ENCODE measurements at regions not wholly inside any gene's neighbourhood (a gene's known extent, or its start where the extent isn't known, plus 50 kb on each side); places are given as distances from the start of the nearest gene placed in this dataset.
A peak's percentile ranks its signal among the peaks of the same experiment; 100 is the strongest.

DNA sequence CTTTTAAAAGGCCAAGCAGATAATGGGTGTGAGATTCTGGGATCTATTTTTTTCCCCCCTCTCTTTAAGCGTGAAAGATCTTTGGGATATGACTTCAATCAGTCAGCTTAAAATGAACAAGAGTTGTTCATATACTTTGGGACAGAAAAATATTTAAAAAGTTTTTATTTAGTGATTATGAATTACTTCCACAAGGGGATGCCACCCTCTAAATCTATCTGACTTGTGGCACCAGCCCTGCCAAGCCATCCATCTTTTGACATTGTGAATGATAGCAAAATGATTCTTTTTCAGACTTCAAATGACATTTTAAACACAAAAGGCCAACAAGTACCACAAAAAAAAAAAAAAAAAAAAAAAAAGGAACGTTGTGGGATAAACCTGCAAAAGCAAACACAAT, 111.0 kb upstream of the HMHB1 start:
- Histone ChIP-seq H3K27ac (no peak overlapping the region), H3K36me3 (ENCODE audit: insufficient read depth) (no peaks in the 10 kb centered on the region), H3K4me1 (ENCODE audit: low read depth, poor library complexity, severe bottlenecking) (peaks cover 42% of the 10 kb centered on the region), H3K4me2 (no peak overlapping the region), H3K27me3 (ENCODE audit: insufficient read depth, low read depth) (no peaks in the 10 kb centered on the region), H4K20me1 (ENCODE audit: insufficient read depth) (no peaks in the 10 kb centered on the region), H3K4me3 (IDR thresholded peaks at IDR 0.05; ENCODE audit: insufficient read depth, low read depth, low read length) (no peak overlapping the region), H3K79me2 (ENCODE audit: insufficient read depth, low read depth) (no peaks in the 10 kb centered on the region), H2AFZ (ENCODE audit: low read depth) (no peak overlapping the region), H3K9ac (no peak overlapping the region)
- TF ChIP-seq, protein P1, sequence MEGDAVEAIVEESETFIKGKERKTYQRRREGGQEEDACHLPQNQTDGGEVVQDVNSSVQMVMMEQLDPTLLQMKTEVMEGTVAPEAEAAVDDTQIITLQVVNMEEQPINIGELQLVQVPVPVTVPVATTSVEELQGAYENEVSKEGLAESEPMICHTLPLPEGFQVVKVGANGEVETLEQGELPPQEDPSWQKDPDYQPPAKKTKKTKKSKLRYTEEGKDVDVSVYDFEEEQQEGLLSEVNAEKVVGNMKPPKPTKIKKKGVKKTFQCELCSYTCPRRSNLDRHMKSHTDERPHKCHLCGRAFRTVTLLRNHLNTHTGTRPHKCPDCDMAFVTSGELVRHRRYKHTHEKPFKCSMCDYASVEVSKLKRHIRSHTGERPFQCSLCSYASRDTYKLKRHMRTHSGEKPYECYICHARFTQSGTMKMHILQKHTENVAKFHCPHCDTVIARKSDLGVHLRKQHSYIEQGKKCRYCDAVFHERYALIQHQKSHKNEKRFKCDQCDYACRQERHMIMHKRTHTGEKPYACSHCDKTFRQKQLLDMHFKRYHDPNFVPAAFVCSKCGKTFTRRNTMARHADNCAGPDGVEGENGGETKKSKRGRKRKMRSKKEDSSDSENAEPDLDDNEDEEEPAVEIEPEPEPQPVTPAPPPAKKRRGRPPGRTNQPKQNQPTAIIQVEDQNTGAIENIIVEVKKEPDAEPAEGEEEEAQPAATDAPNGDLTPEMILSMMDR (conservative IDR thresholded peaks at IDR 0.05; ENCODE audit: low read depth, low read length), result no peak

DNA sequence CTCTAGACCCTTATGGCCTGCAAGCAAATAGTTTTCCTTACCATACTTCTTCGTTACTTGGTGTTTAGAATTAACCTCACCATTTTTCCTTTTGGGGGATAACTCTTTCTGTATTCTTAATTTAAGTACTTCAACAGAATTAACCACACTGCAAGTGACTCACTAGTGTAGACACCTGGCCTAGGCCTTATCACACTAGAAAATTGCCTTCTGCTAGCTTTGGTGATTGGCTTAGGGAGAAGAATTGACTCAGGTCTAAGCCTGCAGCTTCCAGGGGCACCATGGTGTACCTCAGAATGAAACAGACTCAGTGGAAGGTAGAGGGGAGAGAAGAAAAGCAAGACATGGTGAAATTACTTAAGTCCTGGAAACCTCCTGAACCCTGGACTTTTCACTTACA, 112.8 kb upstream of the HMHB1 start:
- Histone ChIP-seq H4K20me1 (ENCODE audit: insufficient read depth) (no peaks in the 10 kb centered on the region), H3K27ac (peak overlapping the region; percentile 53), H3K4me3 (IDR thresholded peaks at IDR 0.05; ENCODE audit: insufficient read depth, low read depth, low read length) (no peak overlapping the region)

DNA sequence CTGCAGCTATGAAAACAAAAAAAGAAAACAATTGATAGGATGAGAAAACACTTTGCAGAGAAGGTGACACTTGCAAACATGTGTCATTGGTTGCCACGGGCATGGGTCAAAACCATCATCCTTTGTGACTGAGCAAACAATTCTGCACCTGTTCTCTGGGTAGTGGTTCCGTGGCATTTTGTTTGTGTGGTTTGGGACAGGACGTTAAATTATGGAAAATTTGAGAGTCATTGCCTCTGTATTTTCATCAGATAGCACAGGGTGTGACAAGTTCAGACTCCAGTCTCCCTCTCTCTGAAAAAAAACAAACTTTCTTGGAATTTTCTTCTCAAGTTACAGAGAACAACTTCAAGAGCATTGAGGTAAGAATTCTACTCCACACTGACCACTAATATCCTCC, 113.4 kb upstream of the HMHB1 start:
- no peaks in the 10 kb centered on the region for H4K20me1 ChIP-seq (ENCODE audit: insufficient read depth)
- H3K27ac ChIP-seq, result peak overlapping the region; percentile 53
- H3K27me3 ChIP-seq (ENCODE audit: insufficient read depth, low read depth), result no peaks in the 10 kb centered on the region
- TF ChIP-seq, protein P1 (conservative IDR thresholded peaks at IDR 0.05; ENCODE audit: low read depth, low read length), result no peak
- H2AFZ ChIP-seq (ENCODE audit: low read depth), result peak overlapping the region; percentile 28; the same call in 1 of the 2 replicates
- no peak overlapping the region for H3K9ac ChIP-seq
- no peaks in the 10 kb centered on the region for H3K36me3 ChIP-seq (ENCODE audit: insufficient read depth)
- H3K79me2 ChIP-seq (ENCODE audit: insufficient read depth, low read depth), result no peaks in the 10 kb centered on the region
- H3K4me3 ChIP-seq (IDR thresholded peaks at IDR 0.05; ENCODE audit: insufficient read depth, low read depth, low read length), result no peak overlapping the region
- peak overlapping the region; percentile 53 for H3K4me2 ChIP-seq
- H3K4me1 ChIP-seq (ENCODE audit: low read depth, poor library complexity, severe bottlenecking), result peaks cover 67% of the 10 kb centered on the region

More for the DNA sequence above, 112.8 kb upstream of the HMHB1 start:
- peak overlapping the region; percentile 28; the same call in 1 of the 2 replicates for H2AFZ ChIP-seq (ENCODE audit: low read depth)
- no peaks in the 10 kb centered on the region for H3K36me3 ChIP-seq (ENCODE audit: insufficient read depth)
- H3K4me2 ChIP-seq, result peak overlapping the region; percentile 53
- no peak overlapping the region for H3K9ac ChIP-seq
- H3K4me1 ChIP-seq (ENCODE audit: low read depth, poor library complexity, severe bottlenecking), result peaks cover 61% of the 10 kb centered on the region
- no peaks in the 10 kb centered on the region for H3K79me2 ChIP-seq (ENCODE audit: insufficient read depth, low read depth)
- TF ChIP-seq, protein P1 (conservative IDR thresholded peaks at IDR 0.05; ENCODE audit: low read depth, low read length), result no peak
- no peaks in the 10 kb centered on the region for H3K27me3 ChIP-seq (ENCODE audit: insufficient read depth, low read depth)

DNA sequence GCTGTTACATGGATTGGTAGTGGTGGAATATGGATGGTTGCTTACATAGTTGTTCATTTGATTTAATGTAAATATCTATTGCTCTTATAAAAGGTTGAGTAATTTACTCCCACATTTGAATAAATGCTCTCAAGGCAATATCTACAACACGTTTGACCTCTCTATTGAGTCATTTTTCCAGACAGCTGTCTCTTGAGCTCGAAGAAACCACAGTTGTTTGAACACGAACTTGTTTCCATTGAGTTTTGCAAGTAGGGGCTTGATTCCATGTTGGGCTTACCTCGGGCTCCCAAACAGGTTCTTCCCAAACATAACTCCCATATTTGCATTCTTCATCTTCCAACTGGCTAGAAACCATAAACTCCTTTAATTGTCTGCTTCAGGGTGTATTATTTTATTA, 115.0 kb upstream of the HMHB1 start:
- H3K79me2 ChIP-seq (ENCODE audit: insufficient read depth, low read depth), result no peaks in the 10 kb centered on the region
- TF ChIP-seq, protein P1 (conservative IDR thresholded peaks at IDR 0.05; ENCODE audit: low read depth, low read length), result no peak
- H4K20me1 ChIP-seq (ENCODE audit: insufficient read depth), result no peaks in the 10 kb centered on the region
- H3K36me3 ChIP-seq (ENCODE audit: insufficient read depth), result no peaks in the 10 kb centered on the region
- no peak overlapping the region for H3K4me3 ChIP-seq (IDR thresholded peaks at IDR 0.05; ENCODE audit: insufficient read depth, low read depth, low read length)
- H2AFZ ChIP-seq (ENCODE audit: low read depth), result no peak overlapping the region
- H3K27ac ChIP-seq, result no peak overlapping the region
- no peaks in the 10 kb centered on the region for H3K27me3 ChIP-seq (ENCODE audit: insufficient read depth, low read depth)
- H3K4me1 ChIP-seq (ENCODE audit: low read depth, poor library complexity, severe bottlenecking), result peaks cover 78% of the 10 kb centered on the region
- no peak overlapping the region for H3K9ac ChIP-seq
- H3K4me2 ChIP-seq, result no peak overlapping the region
